ENCODE measurements at regions not wholly inside any gene's neighbourhood (a gene's known extent, or its start where the extent isn't known, plus 50 kb on each side); places are given as distances from the start of the nearest gene placed in this dataset.

GRCh38 chr2:14342313-14342712 lies 290.2 kb upstream of the LRATD1 start:
- no peaks in the 10 kb centered on the region for H3K4me1 Mint-ChIP-seq
- Histone ChIP-seq H3K4me2 (no peak overlapping the region), H3K9me2 (ENCODE audit: insufficient read depth) (no peaks in the 10 kb centered on the region), H3K27me3 (ENCODE audit: insufficient read depth) (no peaks in the 10 kb centered on the region), H2AFZ (no peak overlapping the region), H3K27ac (ENCODE audit: low read depth) (no peak overlapping the region), H3K79me2 (replicated peaks; ENCODE audit: insufficient read depth) (no peaks in the 10 kb centered on the region), H3F3A (replicated peaks; ENCODE audit: low read depth) (no peaks in the 10 kb centered on the region), H3K4me1 (ENCODE audit: insufficient read depth) (no peaks in the 10 kb centered on the region), H4K20me1 (replicated peaks; ENCODE audit: insufficient read depth) (no peaks in the 10 kb centered on the region), H3K4me3 (no peak overlapping the region), H3K36me3 (ENCODE audit: insufficient read depth) (no peaks in the 10 kb centered on the region)
- no peak for TF ChIP-seq EZH2phosphoT487 (IDR thresholded peaks at IDR 0.05; ENCODE audit: unreplicated experiment)
- TF ChIP-seq, protein P1, sequence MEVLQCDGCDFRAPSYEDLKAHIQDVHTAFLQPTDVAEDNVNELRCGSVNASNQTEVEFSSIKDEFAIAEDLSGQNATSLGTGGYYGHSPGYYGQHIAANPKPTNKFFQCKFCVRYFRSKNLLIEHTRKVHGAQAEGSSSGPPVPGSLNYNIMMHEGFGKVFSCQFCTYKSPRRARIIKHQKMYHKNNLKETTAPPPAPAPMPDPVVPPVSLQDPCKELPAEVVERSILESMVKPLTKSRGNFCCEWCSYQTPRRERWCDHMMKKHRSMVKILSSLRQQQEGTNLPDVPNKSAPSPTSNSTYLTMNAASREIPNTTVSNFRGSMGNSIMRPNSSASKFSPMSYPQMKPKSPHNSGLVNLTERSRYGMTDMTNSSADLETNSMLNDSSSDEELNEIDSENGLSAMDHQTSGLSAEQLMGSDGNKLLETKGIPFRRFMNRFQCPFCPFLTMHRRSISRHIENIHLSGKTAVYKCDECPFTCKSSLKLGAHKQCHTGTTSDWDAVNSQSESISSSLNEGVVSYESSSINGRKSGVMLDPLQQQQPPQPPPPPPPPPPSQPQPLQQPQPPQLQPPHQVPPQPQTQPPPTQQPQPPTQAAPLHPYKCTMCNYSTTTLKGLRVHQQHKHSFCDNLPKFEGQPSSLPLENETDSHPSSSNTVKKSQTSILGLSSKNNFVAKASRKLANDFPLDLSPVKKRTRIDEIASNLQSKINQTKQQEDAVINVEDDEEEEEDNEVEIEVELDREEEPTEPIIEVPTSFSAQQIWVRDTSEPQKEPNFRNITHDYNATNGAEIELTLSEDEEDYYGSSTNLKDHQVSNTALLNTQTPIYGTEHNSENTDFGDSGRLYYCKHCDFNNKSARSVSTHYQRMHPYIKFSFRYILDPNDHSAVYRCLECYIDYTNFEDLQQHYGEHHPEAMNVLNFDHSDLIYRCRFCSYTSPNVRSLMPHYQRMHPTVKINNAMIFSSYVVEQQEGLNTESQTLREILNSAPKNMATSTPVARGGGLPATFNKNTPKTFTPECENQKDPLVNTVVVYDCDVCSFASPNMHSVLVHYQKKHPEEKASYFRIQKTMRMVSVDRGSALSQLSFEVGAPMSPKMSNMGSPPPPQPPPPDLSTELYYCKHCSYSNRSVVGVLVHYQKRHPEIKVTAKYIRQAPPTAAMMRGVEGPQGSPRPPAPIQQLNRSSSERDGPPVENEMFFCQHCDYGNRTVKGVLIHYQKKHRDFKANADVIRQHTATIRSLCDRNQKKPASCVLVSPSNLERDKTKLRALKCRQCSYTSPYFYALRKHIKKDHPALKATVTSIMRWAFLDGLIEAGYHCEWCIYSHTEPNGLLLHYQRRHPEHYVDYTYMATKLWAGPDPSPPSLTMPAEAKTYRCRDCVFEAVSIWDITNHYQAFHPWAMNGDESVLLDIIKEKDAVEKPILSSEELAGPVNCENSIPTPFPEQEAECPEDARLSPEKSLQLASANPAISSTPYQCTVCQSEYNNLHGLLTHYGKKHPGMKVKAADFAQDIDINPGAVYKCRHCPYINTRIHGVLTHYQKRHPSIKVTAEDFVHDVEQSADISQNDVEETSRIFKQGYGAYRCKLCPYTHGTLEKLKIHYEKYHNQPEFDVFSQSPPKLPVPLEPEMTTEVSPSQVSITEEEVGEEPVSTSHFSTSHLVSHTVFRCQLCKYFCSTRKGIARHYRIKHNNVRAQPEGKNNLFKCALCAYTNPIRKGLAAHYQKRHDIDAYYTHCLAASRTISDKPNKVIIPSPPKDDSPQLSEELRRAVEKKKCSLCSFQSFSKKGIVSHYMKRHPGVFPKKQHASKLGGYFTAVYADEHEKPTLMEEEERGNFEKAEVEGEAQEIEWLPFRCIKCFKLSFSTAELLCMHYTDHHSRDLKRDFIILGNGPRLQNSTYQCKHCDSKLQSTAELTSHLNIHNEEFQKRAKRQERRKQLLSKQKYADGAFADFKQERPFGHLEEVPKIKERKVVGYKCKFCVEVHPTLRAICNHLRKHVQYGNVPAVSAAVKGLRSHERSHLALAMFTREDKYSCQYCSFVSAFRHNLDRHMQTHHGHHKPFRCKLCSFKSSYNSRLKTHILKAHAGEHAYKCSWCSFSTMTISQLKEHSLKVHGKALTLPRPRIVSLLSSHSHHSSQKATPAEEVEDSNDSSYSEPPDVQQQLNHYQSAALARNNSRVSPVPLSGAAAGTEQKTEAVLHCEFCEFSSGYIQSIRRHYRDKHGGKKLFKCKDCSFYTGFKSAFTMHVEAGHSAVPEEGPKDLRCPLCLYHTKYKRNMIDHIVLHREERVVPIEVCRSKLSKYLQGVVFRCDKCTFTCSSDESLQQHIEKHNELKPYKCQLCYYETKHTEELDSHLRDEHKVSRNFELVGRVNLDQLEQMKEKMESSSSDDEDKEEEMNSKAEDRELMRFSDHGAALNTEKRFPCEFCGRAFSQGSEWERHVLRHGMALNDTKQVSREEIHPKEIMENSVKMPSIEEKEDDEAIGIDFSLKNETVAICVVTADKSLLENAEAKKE (CRISPR knock-in tag; IDR thresholded peaks at IDR 0.05), result no peak
- no peak for TF ChIP-seq REST (IDR thresholded peaks at IDR 0.05; ENCODE audit: unreplicated experiment)
- TF ChIP-seq JUNB (IDR thresholded peaks at IDR 0.05; ENCODE audit: unreplicated experiment), result no peak
- TF ChIP-seq NANOG (IDR thresholded peaks at IDR 0.05; ENCODE audit: borderline replicate concordance), result no peak
- TF ChIP-seq, protein P2, sequence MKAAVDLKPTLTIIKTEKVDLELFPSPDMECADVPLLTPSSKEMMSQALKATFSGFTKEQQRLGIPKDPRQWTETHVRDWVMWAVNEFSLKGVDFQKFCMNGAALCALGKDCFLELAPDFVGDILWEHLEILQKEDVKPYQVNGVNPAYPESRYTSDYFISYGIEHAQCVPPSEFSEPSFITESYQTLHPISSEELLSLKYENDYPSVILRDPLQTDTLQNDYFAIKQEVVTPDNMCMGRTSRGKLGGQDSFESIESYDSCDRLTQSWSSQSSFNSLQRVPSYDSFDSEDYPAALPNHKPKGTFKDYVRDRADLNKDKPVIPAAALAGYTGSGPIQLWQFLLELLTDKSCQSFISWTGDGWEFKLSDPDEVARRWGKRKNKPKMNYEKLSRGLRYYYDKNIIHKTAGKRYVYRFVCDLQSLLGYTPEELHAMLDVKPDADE (IDR thresholded peaks at IDR 0.05), result no peak
- no peak for TF ChIP-seq POLR2AphosphoS5 (IDR thresholded peaks at IDR 0.05; ENCODE audit: low read depth)
- no peak for TF ChIP-seq STAT1 (IDR thresholded peaks at IDR 0.05; ENCODE audit: unreplicated experiment)
- TF ChIP-seq, protein P3, sequence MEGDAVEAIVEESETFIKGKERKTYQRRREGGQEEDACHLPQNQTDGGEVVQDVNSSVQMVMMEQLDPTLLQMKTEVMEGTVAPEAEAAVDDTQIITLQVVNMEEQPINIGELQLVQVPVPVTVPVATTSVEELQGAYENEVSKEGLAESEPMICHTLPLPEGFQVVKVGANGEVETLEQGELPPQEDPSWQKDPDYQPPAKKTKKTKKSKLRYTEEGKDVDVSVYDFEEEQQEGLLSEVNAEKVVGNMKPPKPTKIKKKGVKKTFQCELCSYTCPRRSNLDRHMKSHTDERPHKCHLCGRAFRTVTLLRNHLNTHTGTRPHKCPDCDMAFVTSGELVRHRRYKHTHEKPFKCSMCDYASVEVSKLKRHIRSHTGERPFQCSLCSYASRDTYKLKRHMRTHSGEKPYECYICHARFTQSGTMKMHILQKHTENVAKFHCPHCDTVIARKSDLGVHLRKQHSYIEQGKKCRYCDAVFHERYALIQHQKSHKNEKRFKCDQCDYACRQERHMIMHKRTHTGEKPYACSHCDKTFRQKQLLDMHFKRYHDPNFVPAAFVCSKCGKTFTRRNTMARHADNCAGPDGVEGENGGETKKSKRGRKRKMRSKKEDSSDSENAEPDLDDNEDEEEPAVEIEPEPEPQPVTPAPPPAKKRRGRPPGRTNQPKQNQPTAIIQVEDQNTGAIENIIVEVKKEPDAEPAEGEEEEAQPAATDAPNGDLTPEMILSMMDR (conservative IDR thresholded peaks at IDR 0.05; ENCODE audit: low read depth in 2 of 2), result no peak
- no peak for TF ChIP-seq EZH2 (IDR thresholded peaks at IDR 0.05; ENCODE audit: low read depth, unreplicated experiment)
- no peak for TF ChIP-seq CREB1 (CRISPR knock-in tag; IDR thresholded peaks at IDR 0.05; ENCODE audit: low read depth)
- TF ChIP-seq ZNF114 (CRISPR knock-in tag; IDR thresholded peaks at IDR 0.05), result no peak
- TF ChIP-seq ZNF331 (CRISPR knock-in tag; IDR thresholded peaks at IDR 0.05; ENCODE audit: low read depth), result no peak
- peaks cover 8% of the 10 kb centered on the region; the same call in 2 of the 3 replicates for H3K9me3 Mint-ChIP-seq
- no peak for ATAC-seq
- H3K27ac Mint-ChIP-seq, result no peak overlapping the region
- no peak for DNase-seq (ENCODE audit: low spot score)
- no peak overlapping the region for H3K4me3 Mint-ChIP-seq
- H3K27me3 Mint-ChIP-seq (ENCODE audit: insufficient read depth, low read depth, poor library complexity), result peaks cover 2% of the 10 kb centered on the region
- H3K36me3 Mint-ChIP-seq (ENCODE audit: low read depth), result 0 out of 3 replicates have a peak, but pooled peaks cover 2% of the 10 kb centered on the region
